ENCODE measurements at regions not wholly inside any gene's neighbourhood (a gene's known extent, or its start where the extent isn't known, plus 50 kb on each side); places are given as distances from the start of the nearest gene placed in this dataset.

- no peaks in the 10 kb centered on the region for H3K4me1 ChIP-seq (ENCODE audit: insufficient read depth, low read length)
- no peak overlapping the region for H3K27ac ChIP-seq (ENCODE audit: low read depth, low read length)
- H3K27me3 ChIP-seq (ENCODE audit: control insufficient read depth in 1 of 2, insufficient read depth in 2 of 2, low read length in 2 of 2): no peaks in the 10 kb centered on the region
- no peaks in the 10 kb centered on the region for H3K36me3 ChIP-seq (ENCODE audit: insufficient read depth, low read length)
- no peak overlapping the region for H3K4me3 ChIP-seq (ENCODE audit: low read depth in 1 of 2, low read length in 2 of 2)
- no peak overlapping the region for H3K9ac ChIP-seq (ENCODE audit: low read length)
- H3K9me3 ChIP-seq (ENCODE audit: low read length): no peaks in the 10 kb centered on the region
Measured at GRCh38 chr4:74583089-74583700, 138.3 kb downstream of the AREG start.

GRCh38 chr4:74583757-74584156 lies 138.8 kb downstream of the AREG start:
- no peak overlapping the region for H3K9ac ChIP-seq (ENCODE audit: low read length)
- H3K27ac ChIP-seq (ENCODE audit: low read depth, low read length): no peak overlapping the region
- no peaks in the 10 kb centered on the region for H3K36me3 ChIP-seq (ENCODE audit: insufficient read depth, low read length)
- no peaks in the 10 kb centered on the region for H3K27me3 ChIP-seq (ENCODE audit: control insufficient read depth in 1 of 2, insufficient read depth in 2 of 2, low read length in 2 of 2)
- H3K4me3 ChIP-seq (ENCODE audit: low read depth in 1 of 2, low read length in 2 of 2): no peak overlapping the region
- H3K4me1 ChIP-seq (ENCODE audit: insufficient read depth, low read length): no peaks in the 10 kb centered on the region
- H3K9me3 ChIP-seq (ENCODE audit: low read length): no peaks in the 10 kb centered on the region

- Histone ChIP-seq H3K36me3 (ENCODE audit: insufficient read depth, low read length) (no peaks in the 10 kb centered on the region), H3K4me1 (ENCODE audit: insufficient read depth, low read length) (no peaks in the 10 kb centered on the region), H3K27ac (ENCODE audit: low read depth, low read length) (no peak overlapping the region), H3K27me3 (ENCODE audit: control insufficient read depth in 1 of 2, insufficient read depth in 2 of 2, low read length in 2 of 2) (no peaks in the 10 kb centered on the region), H3K4me3 (ENCODE audit: low read depth in 1 of 2, low read length in 2 of 2) (no peak overlapping the region), H3K9me3 (ENCODE audit: low read length) (no peaks in the 10 kb centered on the region), H3K9ac (ENCODE audit: low read length) (no peak overlapping the region)
Measured at GRCh38 chr4:74588350-74588749, 143.4 kb downstream of the AREG start.

GRCh38 chr4:74590476-74590875 lies 145.5 kb downstream of the AREG start:
- Histone ChIP-seq H3K9ac (ENCODE audit: low read length) (no peak overlapping the region), H3K9me3 (ENCODE audit: low read length) (no peaks in the 10 kb centered on the region)

GRCh38 chr4:74598611-74599325 lies 153.8 kb downstream of the AREG start:
- no peak overlapping the region for H3K9ac ChIP-seq (ENCODE audit: low read length)
- no peaks in the 10 kb centered on the region for H3K36me3 ChIP-seq (ENCODE audit: insufficient read depth, low read length)
- no peak overlapping the region for H3K4me3 ChIP-seq (ENCODE audit: low read depth in 1 of 2, low read length in 2 of 2)
- no peaks in the 10 kb centered on the region for H3K4me1 ChIP-seq (ENCODE audit: insufficient read depth, low read length)
- no peak overlapping the region for H3K27ac ChIP-seq (ENCODE audit: low read depth, low read length)
- H3K27me3 ChIP-seq (ENCODE audit: control insufficient read depth in 1 of 2, insufficient read depth in 2 of 2, low read length in 2 of 2): no peaks in the 10 kb centered on the region
- H3K9me3 ChIP-seq (ENCODE audit: low read length): no peaks in the 10 kb centered on the region

More at GRCh38 chr4:74590476-74590875, 145.5 kb downstream of the AREG start:
- Histone ChIP-seq H3K36me3 (ENCODE audit: insufficient read depth, low read length) (no peaks in the 10 kb centered on the region), H3K4me3 (ENCODE audit: low read depth in 1 of 2, low read length in 2 of 2) (no peak overlapping the region), H3K27me3 (ENCODE audit: control insufficient read depth in 1 of 2, insufficient read depth in 2 of 2, low read length in 2 of 2) (no peaks in the 10 kb centered on the region), H3K27ac (ENCODE audit: low read depth, low read length) (no peak overlapping the region), H3K4me1 (ENCODE audit: insufficient read depth, low read length) (no peaks in the 10 kb centered on the region)

GRCh38 chr4:74603186-74603585 lies 158.2 kb downstream of the AREG start:
- Histone ChIP-seq H3K27me3 (ENCODE audit: control insufficient read depth in 1 of 2, insufficient read depth in 2 of 2, low read length in 2 of 2) (no peaks in the 10 kb centered on the region), H3K27ac (ENCODE audit: low read depth, low read length) (no peak overlapping the region), H3K9me3 (ENCODE audit: low read length) (no peaks in the 10 kb centered on the region), H3K4me3 (ENCODE audit: low read depth in 1 of 2, low read length in 2 of 2) (no peak overlapping the region), H3K36me3 (ENCODE audit: insufficient read depth, low read length) (no peaks in the 10 kb centered on the region), H3K9ac (ENCODE audit: low read length) (no peak overlapping the region), H3K4me1 (ENCODE audit: insufficient read depth, low read length) (no peaks in the 10 kb centered on the region)

GRCh38 chr4:74608151-74608949 lies 163.4 kb downstream of the AREG start:
- no peak overlapping the region for H3K9ac ChIP-seq (ENCODE audit: low read length)
- no peak overlapping the region for H3K27ac ChIP-seq (ENCODE audit: low read depth, low read length)
- no peaks in the 10 kb centered on the region for H3K4me1 ChIP-seq (ENCODE audit: insufficient read depth, low read length)
- no peaks in the 10 kb centered on the region for H3K36me3 ChIP-seq (ENCODE audit: insufficient read depth, low read length)
- H3K9me3 ChIP-seq (ENCODE audit: low read length): no peaks in the 10 kb centered on the region
- H3K4me3 ChIP-seq (ENCODE audit: low read depth in 1 of 2, low read length in 2 of 2): no peak overlapping the region
- H3K27me3 ChIP-seq (ENCODE audit: control insufficient read depth in 1 of 2, insufficient read depth in 2 of 2, low read length in 2 of 2): no peaks in the 10 kb centered on the region

GRCh38 chr4:74610491-74610890 lies 165.6 kb downstream of the AREG start:
- Histone ChIP-seq H3K27me3 (ENCODE audit: control insufficient read depth in 1 of 2, insufficient read depth in 2 of 2, low read length in 2 of 2) (no peaks in the 10 kb centered on the region), H3K27ac (ENCODE audit: low read depth, low read length) (no peak overlapping the region), H3K4me3 (ENCODE audit: low read depth in 1 of 2, low read length in 2 of 2) (no peak overlapping the region), H3K36me3 (ENCODE audit: insufficient read depth, low read length) (no peaks in the 10 kb centered on the region), H3K4me1 (ENCODE audit: insufficient read depth, low read length) (no peaks in the 10 kb centered on the region), H3K9ac (ENCODE audit: low read length) (no peak overlapping the region), H3K9me3 (ENCODE audit: low read length) (no peaks in the 10 kb centered on the region)

- Histone ChIP-seq H3K9ac (ENCODE audit: low read length) (no peak overlapping the region), H3K27ac (ENCODE audit: low read depth, low read length) (no peak overlapping the region)
Measured at GRCh38 chr4:74612837-74613236, 167.9 kb downstream of the AREG start.

GRCh38 chr4:74613266-74613665 lies 168.3 kb downstream of the AREG start:
- H3K36me3 ChIP-seq (ENCODE audit: insufficient read depth, low read length): no peaks in the 10 kb centered on the region
- H3K27me3 ChIP-seq (ENCODE audit: control insufficient read depth in 1 of 2, insufficient read depth in 2 of 2, low read length in 2 of 2): no peaks in the 10 kb centered on the region
- H3K9ac ChIP-seq (ENCODE audit: low read length): no peak overlapping the region
- no peaks in the 10 kb centered on the region for H3K9me3 ChIP-seq (ENCODE audit: low read length)
- no peak overlapping the region for H3K4me3 ChIP-seq (ENCODE audit: low read depth in 1 of 2, low read length in 2 of 2)
- no peaks in the 10 kb centered on the region for H3K4me1 ChIP-seq (ENCODE audit: insufficient read depth, low read length)
- no peak overlapping the region for H3K27ac ChIP-seq (ENCODE audit: low read depth, low read length)

More at GRCh38 chr4:74612837-74613236, 167.9 kb downstream of the AREG start:
- Histone ChIP-seq H3K9me3 (ENCODE audit: low read length) (no peaks in the 10 kb centered on the region), H3K27me3 (ENCODE audit: control insufficient read depth in 1 of 2, insufficient read depth in 2 of 2, low read length in 2 of 2) (no peaks in the 10 kb centered on the region), H3K4me3 (ENCODE audit: low read depth in 1 of 2, low read length in 2 of 2) (no peak overlapping the region), H3K4me1 (ENCODE audit: insufficient read depth, low read length) (no peaks in the 10 kb centered on the region), H3K36me3 (ENCODE audit: insufficient read depth, low read length) (no peaks in the 10 kb centered on the region)

- no peaks in the 10 kb centered on the region for H3K27me3 ChIP-seq (ENCODE audit: control insufficient read depth in 1 of 2, insufficient read depth in 2 of 2, low read length in 2 of 2)
- no peak overlapping the region for H3K4me3 ChIP-seq (ENCODE audit: low read depth in 1 of 2, low read length in 2 of 2)
- H3K4me1 ChIP-seq (ENCODE audit: insufficient read depth, low read length): no peaks in the 10 kb centered on the region
- H3K36me3 ChIP-seq (ENCODE audit: insufficient read depth, low read length): no peaks in the 10 kb centered on the region
- no peak overlapping the region for H3K9ac ChIP-seq (ENCODE audit: low read length)
- no peaks in the 10 kb centered on the region for H3K9me3 ChIP-seq (ENCODE audit: low read length)
- H3K27ac ChIP-seq (ENCODE audit: low read depth, low read length): no peak overlapping the region
Measured at GRCh38 chr4:74615411-74615810, 170.5 kb downstream of the AREG start.

All from muscle layer of colon (tissue), 2 donors.